Left hindlimb (tissue), 1 donor: ENCODE measurements at regions not wholly inside any gene's neighbourhood (a gene's known extent, or its start where the extent isn't known, plus 50 kb on each side); places are given as distances from the start of the nearest gene placed in this dataset.
"Not testable (repeated sequence)": the region's sequence is repeated elsewhere in the genome, so short reads cannot be mapped to it uniquely, and the experiment has no call there.

Experiments used
- DNase-seq: peaks from one replicate; pipeline ENCODE4 v3.0.0-alpha.2; 2018

DNA sequence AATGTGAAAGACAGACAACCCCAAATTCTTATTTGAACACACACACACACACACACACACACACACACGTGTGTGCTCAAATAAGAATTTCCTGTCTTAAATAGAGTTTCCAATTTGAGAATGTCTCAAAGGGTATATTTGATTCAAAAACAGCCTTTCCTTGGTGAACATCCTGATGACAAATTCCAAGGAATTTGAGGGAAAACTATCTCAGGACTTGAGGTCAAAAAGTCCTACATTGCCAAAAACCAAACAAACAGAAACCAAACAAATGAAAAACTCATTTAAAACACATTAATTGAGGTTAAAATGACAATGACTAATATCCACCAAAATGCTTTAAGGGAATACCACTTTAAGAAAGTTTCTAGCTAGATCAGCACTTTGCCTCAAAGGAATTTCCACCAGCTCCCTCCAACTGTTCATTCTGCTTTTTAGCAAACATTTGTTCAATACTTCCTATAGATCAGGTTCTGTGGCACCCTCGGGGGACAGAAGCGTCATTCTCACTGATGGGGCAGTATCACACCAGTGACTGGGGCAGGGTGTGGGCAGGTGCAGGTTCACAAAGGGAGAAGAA, 232.1 kb upstream of the TRIB2 start:
- no peak for DNase-seq

DNA sequence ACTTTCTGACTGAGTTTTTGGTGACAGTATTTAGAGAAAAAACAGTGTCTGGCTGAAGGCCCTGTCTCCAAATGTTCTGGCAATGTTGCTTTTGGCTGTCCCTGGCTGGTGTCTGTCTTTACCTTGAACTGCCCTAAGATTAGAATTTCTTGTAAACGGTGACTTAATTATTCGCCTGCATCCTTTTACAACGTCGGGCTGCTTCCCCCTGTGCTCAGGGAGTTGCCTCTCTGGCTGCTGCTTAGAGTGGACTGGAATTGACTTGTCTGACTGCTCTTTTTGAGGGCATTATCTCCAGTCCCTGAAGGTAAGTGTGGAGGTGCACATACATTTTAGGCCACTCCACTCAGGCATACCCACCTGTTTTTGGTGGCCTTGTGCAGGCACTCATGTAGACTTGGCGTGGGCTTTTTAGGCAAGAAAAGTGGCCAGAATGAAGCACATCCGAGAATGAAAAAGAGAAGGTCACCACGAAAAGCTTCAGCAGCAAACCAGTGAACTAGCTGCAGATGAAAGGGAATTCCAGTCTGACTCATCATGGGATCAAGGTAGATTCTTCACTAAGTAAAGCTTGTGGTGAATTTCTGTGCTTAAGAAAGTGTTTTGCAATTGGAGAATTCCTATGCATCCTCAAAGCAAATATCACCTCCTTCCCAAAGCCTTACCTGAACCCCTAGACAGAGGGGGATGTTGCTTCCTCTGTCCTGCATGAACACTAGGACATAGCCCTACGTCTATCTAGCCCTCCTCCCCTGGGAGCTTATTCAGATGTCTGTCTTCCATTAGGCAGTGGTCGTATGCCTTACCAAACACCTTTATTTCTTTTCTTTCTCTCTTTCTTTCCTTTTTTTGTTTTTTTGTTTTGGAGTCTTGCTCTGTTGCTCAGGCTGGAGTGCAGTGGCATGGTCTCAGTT, 230.3 kb upstream of the TRIB2 start:
- DNase-seq: no peak

DNA sequence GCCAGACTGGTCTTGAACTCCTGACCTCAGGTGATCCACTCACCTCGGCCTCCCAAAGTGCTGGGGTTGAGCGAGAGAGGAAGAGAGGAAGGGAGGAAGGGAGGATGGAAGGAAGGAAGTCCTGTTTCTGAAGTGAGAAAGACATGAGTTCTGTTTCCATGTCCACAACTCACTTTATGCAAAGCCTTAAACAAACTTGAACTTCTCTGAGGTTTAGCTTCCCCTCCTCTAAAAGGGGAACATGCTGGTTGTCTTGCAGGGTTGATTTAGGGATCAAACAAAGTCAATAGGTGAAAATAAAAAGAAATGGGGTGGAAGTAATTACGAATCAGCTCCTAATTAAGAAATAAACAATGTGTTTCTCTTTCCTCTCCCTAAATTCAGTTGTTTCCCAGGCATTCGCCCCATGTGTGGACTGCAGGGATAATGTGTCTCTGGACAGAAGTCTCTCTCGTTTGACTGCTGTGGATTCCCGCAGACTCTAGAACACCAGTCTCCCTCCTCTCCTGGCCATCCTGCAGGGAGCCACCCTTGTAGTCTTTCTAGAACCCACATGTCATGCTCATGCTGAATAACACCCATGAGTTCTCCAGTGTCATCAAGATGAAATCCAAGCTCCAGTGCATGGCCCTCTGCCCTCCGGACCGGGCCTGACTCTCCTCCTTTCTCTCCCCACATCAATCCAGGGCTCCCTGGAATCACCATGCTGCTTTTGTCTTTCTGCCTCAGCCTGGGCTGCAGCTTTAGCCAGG, 229.3 kb upstream of the TRIB2 start:
- DNase-seq: no peak

DNA sequence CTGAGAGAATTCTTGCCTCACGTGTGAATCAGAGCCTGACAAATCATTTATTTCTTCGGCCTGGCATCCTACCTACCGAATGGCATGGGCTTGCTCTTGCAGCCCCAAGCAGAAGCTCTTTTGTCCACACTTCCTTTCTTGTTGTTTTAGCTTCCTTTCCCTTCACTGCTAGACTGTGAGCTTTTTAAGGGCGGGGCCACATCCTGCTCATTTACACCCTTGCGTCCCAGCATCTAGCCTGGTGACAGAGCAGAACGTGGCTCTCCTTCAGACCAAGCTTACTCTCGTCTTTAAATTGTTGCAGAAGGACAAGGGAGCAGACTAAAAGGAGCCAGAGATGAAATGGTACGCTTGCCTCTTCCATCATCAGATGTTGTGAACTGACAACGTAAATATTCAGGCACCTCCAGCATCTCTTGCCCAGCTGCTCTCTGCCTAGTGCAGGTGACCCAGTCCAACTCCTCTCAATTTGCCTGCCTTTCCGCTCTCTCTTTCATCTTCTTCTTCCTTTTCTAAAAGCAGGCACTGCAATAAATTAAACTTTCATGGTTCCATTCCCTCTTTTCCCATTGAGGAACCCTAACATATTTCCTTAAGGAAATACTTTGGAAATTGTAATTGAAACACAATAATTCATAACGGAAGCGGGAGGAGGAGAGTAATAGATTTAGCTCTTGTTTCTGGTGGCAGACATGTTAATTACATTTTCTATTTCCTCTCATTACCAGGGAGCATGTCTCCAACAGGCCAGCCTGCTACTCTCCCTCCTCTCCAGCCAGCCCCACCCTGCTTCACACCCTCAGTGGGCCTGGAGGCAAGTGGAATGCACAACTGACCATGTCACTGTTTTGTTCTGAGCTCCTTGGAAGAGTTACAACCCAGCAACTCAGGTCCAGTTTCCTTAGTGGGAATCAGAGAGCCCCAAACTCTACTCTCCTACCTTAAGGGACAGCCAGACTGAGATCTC, 228.1 kb upstream of the TRIB2 start:
- DNase-seq: no peak

DNA sequence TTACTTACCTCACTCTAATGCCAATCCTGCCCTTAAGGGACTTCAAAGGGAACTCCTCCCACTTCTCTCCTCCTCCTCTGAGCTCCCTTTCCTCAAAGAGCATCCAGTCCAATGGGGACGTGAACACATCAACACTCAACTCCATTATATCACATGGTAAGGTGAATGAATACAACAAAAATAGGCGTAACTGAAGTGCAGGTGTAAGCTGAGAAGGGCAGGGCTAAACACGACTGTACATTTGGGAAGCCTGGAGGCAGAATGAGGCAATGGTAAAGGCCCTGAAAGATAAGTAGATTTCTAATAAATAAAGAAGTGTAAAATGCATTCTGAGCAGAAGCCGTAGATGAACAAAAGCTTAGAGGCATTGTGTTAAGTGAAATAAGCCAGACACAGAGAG, 226.1 kb upstream of the TRIB2 start:
- DNase-seq: no peak

DNA sequence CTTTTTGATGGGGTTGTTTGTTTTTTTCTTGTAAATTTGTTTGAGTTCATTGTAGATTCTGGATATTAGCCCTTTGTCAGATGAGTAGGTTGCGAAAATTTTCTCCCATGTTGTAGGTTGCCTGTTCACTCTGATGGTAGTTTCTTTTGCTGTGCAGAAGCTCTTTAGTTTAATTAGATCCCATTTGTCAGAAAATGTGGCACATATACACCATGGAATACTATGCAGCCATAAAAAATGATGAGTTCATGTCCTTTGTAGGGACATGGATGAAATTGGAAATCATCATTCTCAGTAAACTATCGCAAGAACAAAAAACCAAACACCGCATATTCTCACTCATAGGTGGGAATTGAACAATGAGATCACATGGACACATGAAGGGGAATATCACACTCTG, 224.4 kb upstream of the TRIB2 start:
- not testable (repeated sequence) for DNase-seq

DNA sequence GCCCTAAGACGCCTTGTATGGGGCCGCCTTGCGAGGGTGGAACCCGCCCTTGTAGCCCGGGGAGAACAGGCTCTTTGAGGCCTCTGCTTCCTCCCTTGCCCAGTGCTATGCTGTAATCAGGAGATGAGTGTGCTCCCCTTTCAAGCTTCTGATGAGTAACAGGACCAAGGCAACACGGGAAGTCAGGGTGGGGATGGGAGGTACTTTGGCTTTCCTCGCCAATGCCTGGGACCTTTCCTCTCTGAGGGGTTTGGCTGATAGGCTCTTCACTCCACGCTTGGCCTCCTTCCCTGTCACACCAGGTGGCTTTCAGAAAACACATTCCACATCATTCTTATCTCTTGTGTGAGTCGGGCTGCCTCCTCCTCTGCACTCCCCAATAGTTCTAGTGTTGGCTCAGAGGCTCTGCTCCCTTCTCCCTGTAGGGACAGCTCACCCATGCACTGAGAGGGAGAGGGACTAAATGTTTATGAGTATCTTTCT, 223.7 kb upstream of the TRIB2 start:
- no peak for DNase-seq

DNA sequence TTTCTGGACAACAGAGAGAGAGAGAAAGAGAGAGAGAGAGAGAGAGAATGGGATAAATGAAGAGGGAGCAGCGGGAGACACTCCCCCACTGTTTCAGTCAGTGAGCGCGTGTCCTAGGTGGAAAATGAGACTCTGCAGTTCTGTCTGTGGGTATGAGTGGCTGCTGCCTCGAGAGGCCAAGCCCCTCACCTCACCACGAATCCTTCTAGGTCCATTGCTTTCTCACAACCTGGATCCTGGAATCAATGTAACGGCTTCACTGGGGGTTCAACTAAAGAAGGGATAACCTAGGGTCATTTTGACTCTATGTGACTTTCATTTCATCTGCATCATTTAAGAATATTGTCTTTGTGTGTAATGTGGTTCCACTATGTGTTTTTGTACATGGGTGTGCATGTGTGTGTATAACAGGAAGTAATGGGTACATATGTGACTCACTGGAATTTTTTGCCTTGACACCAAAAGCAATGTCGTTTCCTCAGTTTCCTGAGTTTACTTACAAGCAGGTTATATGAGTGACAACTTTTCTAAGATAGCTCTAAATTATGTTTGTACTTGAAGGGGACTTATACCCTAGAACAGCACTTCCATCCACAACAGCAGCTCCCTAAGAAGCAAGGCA, 221.4 kb upstream of the TRIB2 start:
- DNase-seq: no peak

DNA sequence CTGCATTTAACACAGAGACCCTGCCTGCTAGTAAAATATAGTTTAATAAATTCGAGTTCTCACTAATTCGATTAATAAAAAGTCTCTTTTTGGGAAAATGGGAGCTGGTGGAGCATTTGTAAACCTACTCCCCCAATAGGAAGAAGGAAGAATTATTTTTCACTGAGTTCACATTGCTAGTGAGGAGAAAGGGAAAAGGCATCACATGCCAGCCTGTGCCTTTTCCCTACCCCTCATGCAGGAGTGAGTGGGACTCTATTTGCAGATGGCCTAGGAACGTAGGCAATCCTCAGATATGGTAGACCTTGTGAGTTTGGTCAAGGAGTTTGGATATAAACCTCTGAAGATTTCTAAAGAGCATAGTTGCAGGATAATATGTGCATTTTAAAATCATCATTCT, 218.4 kb upstream of the TRIB2 start:
- no peak for DNase-seq

DNA sequence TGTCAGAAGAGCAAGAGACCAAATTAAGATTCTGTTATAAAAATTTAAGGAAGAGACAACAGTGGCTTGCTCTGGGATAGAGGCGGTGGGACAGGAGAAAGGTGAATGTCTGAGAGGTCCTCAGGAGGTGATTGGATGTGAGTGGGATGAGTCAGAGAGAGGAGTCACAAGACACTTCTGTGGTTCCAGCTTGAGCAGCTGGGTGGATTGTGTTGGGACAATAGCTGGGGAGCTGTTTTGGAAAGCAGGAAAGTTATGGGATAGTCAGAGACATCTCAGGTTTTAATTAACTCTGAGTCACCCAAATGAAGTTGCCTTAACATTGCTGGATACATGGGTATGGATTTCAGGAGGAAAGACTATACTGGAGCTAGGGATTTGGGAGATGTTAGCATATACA, 218.0 kb upstream of the TRIB2 start:
- no peak for DNase-seq

DNA sequence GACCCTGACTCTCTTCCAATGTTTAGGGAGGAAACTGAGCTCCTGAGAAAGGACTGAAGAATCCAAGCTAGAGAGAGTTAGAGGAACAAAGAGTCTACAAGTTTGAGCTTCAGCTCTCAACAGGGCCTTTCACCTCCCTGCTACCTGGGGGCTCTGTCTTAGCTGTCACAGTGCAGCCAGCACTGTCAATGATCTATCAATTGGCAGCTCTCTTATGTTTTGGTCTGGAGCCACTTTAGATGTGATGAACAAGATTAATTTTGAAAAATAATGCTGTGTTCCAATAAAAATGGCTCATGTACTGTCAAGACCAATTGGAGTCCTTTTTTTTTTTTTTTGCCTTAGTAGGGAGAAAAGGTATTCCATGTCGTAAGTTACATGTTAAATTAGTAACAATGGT, 215.8 kb upstream of the TRIB2 start:
- no peak for DNase-seq

DNA sequence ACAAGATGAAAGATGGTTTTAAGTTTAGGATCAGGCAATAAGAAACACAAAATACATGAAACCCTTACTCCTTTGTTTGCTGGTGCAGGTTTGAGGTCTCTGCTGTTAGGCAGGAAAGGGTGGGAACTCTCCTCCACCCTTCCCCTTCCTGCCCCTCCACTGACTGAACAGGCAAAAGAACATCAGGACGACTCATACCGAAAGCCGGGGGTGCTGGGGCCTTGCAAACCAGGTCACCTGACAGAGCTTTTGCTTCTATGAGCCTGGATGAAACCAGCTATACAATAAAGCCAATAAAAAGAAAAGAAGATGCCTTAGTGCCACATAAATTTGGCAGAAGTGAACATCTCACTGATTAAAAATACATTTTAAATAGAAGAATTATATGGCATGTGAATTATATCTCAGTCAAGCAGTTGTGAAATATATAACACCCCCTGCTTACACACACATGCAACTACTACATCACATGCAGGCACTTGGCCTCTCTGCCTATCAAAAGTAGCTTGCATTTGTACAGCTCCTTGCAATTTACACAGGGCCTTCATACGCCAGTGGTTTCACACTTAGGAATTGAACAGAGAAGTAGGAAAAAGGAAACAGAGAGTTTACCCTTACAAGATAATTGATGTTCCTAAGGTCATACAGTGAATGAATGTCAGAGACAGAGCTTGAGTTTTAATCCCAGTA, 215.1 kb upstream of the TRIB2 start:
- no peak for DNase-seq

DNA sequence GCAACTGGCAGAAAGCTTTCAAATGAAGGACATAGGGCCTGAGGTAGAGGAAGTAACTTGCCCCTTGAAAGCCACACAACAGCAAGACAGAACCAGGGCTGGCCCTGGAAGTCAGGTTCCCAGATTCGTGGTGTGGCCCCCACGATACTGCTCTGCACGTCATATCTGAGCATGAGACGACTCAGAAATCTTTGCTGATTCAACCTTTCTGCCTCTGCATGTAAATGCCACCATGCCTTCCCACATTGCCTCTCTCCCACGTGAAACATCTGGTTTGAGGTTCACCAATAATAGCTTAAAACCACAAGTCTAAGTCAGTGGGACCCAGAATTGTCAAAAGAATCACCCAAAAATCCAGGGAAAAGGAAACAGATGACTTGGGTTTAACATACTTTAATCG, 214.0 kb upstream of the TRIB2 start:
- DNase-seq: no peak

DNA sequence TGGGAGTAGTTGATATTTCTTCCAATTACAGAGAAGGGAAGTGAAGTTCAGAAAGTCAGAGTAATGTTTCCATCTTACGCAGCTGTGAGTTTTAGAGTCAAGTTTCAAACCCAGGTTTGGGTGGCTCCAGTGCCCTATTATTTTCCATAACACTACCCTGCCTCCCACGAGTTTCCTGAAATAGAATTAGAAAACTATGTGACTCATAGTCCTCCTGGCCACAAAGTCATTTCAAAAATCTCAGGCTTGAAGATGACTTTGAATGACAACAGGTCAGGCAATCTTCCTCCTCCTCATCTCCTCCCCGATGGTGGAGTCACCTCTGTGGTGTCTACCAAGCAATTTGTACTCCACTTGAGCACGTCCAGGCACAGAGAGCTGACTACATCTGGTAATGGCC, 212.3 kb upstream of the TRIB2 start:
- no peak for DNase-seq

DNA sequence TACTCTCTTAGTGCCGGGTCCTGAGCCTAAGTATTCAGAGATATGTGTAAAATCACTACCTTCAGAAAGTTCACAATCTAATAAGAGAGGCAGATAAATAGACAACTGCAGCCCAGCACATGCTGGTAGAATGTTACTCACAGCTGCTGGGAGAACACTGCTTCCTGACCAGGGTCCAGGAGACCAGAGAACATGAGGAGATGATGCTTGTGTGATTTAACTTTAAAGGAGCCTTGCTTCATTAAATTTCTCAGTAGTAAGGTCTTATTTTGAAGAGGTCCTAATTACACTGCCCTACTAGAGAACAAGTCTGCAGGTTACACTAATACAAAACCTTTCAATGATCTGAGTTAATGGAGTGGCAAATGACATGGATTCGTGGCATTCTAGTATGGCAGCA, 209.9 kb upstream of the TRIB2 start:
- DNase-seq: no peak

DNA sequence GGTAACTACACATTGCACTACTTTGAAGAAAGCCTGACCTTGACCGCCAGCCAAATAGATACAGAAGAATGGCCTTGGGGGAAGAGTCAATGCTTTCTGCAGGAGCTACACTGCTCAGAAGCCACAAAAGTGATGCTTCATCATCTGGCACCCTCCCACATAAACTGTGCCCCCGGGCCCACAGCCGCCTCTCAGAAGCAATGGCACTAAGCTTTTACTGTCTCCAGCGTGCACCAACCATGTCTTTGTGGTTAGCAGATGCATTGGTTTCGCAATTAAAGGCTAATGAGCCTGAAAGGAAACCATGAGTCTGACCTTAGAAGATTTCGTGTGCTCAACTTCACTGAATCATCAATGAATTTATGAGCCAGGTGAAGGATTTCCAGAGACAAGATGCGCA, 209.4 kb upstream of the TRIB2 start:
- no peak for DNase-seq

DNA sequence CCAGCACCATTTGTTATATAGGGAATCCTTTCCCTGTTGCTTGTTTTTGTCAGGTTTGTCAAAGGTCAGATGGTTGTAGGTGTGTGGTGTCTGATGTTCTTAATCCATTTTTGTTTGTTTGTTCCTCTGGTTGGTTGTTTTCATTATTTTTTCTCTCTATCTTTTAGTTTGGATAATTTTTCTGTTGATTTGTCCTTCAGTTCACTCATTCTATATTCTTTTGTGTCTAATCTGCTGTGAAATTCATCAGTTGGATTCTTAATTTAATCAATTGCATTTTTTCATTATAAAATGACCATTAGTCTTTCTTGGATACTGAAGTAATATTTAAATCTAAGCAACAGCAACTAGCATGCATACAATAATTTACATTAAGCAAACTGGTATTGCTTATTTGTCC, 206.7 kb upstream of the TRIB2 start:
- DNase-seq: no peak

DNA sequence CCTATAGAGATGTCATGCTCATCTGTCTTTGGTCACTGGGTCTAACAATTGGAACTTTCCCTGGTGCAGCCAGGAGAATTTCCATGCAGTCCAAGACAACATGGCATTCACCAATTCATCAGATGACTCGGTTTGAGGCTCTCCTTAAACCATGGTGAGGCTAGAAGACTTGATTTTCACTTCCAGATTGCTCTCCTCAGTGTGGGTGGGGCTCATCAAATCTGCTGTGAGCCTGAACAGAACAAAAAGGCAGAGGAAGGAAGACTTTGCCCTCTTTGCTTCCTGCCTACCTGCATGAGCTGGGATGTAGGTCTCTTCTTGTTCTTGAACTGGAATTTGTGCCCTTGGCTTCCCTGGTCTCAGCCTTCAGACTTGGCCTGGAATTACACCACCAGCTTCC, 203.4 kb upstream of the TRIB2 start:
- DNase-seq: no peak

DNA sequence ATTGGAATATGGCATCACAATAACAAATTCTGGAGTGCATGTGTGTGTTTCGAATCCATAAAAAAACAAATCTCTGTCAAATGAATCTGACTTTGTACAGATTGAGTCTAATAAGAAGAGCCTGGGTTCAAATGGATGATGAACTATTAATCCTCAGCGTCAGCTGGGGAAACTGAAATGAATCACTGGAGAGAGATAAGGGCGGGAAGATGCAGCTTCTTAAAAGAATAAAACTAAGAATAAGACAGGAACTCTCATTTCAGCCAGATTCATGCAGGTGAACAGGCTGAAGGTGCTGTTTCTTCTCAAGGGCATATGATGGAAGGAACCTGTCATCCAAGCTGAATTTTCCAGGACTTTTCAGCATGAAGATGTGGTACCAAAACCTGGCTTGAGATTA, 202.6 kb upstream of the TRIB2 start:
- no peak for DNase-seq

DNA sequence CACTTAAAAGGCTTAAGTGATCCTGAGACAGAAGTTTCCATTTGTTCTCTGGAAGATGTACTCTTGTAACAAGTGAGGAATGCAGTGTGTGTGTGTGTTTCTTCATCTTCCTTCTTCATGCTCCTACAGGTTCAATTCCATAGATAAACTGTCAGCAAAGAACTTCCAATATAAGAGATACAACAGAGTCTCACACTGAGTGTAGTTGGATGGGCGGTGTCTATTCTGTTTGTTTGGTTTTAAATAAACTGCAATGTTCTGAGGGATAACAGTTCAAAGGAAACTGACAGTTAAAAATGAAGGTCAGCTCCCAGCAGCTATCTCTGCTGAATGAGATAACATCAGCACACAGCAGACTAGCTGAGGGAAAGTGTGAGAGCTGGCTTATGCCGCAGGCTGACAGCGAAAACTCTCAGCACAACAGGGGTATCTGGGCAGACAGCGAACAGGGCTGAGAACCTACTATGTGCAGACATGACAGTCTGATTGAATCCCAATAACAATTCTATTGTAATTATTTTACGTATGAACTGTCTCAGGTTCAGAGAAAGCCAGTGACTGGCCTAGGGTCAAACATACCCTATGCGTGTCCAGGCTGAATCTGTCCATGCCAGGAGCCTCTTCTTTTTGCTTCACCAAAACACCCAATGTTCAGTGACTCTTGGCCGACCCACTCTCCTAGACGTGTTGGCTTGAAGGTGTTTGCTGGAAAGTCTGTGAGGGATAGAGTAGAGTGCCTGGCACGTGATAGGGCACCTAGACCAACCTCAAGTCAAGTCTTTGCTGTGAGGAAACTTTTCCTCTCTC, 201.9 kb upstream of the TRIB2 start:
- DNase-seq: no peak

DNA sequence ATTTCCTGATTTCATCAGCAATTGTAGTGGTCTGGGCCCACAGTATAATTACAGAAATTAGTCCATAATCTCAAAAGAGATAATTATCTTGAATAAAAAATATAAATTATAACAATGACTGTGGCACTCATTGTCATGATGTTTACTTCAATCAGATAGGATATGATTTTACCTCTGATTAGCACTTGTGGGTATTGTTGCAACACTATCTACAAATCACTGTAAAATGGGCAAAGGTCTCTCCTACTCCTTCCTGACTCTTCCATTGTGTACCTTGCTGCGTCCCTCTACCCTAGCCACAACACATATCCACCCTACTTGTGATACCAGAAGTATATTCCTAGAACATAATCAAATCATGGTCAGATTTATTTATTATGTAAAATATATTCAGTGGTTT, 200.9 kb upstream of the TRIB2 start:
- DNase-seq: no peak
